ENCODE measurements at regions not wholly inside any gene's neighbourhood (a gene's known extent, or its start where the extent isn't known, plus 50 kb on each side); places are given as distances from the start of the nearest gene placed in this dataset.
A peak's percentile ranks its signal among the peaks of the same experiment; 100 is the strongest.
"Not testable (repeated sequence)": the region's sequence is repeated elsewhere in the genome, so short reads cannot be mapped to it uniquely, and the experiment has no call there.

GRCh38 chr12:88903333-88903732, 323.1 kb upstream of the KITLG start:
- Histone ChIP-seq H3K27me3 (replicated peaks; ENCODE audit: control insufficient read depth, insufficient read depth, low read length) (no peaks in the 10 kb centered on the region), H3K9ac (ENCODE audit: low read length) (no peak overlapping the region), H3K4me3 (ENCODE audit: low read length) (no peak overlapping the region), H3K36me3 (ENCODE audit: control insufficient read depth, insufficient read depth, low read length, severe bottlenecking) (no peaks in the 10 kb centered on the region), H3K9me3 (ENCODE audit: control insufficient read depth, low read length) (no peaks in the 10 kb centered on the region), H3K4me1 (ENCODE audit: control insufficient read depth, insufficient read depth, low read length) (peaks cover 6% of the 10 kb centered on the region)
- no peak for DNase-seq (ENCODE audit: low read depth)

- H3K4me1 ChIP-seq (ENCODE audit: control insufficient read depth, insufficient read depth, low read length): no peaks in the 10 kb centered on the region
- DNase-seq (ENCODE audit: low read depth): peak; percentile 13
- H3K4me3 ChIP-seq (ENCODE audit: low read length): no peak overlapping the region
- H3K36me3 ChIP-seq (ENCODE audit: control insufficient read depth, insufficient read depth, low read length, severe bottlenecking): no peaks in the 10 kb centered on the region
- no peaks in the 10 kb centered on the region for H3K27me3 ChIP-seq (replicated peaks; ENCODE audit: control insufficient read depth, insufficient read depth, low read length)
- no peaks in the 10 kb centered on the region for H3K9me3 ChIP-seq (ENCODE audit: control insufficient read depth, low read length)
- H3K9ac ChIP-seq (ENCODE audit: low read length): no peak overlapping the region
Measured at GRCh38 chr12:88897723-88898122, 317.5 kb upstream of the KITLG start.

- Histone ChIP-seq H3K9me3 (ENCODE audit: control insufficient read depth, low read length) (no peaks in the 10 kb centered on the region), H3K9ac (ENCODE audit: low read length) (no peak overlapping the region), H3K27me3 (replicated peaks; ENCODE audit: control insufficient read depth, insufficient read depth, low read length) (no peaks in the 10 kb centered on the region), H3K36me3 (ENCODE audit: control insufficient read depth, insufficient read depth, low read length, severe bottlenecking) (no peaks in the 10 kb centered on the region), H3K4me3 (ENCODE audit: low read length) (no peak overlapping the region), H3K4me1 (ENCODE audit: control insufficient read depth, insufficient read depth, low read length) (no peaks in the 10 kb centered on the region)
- DNase-seq (ENCODE audit: low read depth): peak; percentile 25
Measured at GRCh38 chr12:88896958-88897357, 316.7 kb upstream of the KITLG start.

GRCh38 chr12:88895634-88896033, 315.4 kb upstream of the KITLG start:
- Histone ChIP-seq H3K27me3 (replicated peaks; ENCODE audit: control insufficient read depth, insufficient read depth, low read length) (no peaks in the 10 kb centered on the region), H3K9ac (ENCODE audit: low read length) (no peak overlapping the region), H3K4me3 (ENCODE audit: low read length) (no peak overlapping the region), H3K36me3 (ENCODE audit: control insufficient read depth, insufficient read depth, low read length, severe bottlenecking) (no peaks in the 10 kb centered on the region), H3K9me3 (ENCODE audit: control insufficient read depth, low read length) (no peaks in the 10 kb centered on the region), H3K4me1 (ENCODE audit: control insufficient read depth, insufficient read depth, low read length) (no peaks in the 10 kb centered on the region)
- DNase-seq (ENCODE audit: low read depth): no peak

GRCh38 chr12:88893801-88894200, 313.5 kb upstream of the KITLG start:
- H3K4me3 ChIP-seq (ENCODE audit: low read length): no peak overlapping the region
- no peaks in the 10 kb centered on the region for H3K9me3 ChIP-seq (ENCODE audit: control insufficient read depth, low read length)
- no peaks in the 10 kb centered on the region for H3K27me3 ChIP-seq (replicated peaks; ENCODE audit: control insufficient read depth, insufficient read depth, low read length)
- no peaks in the 10 kb centered on the region for H3K36me3 ChIP-seq (ENCODE audit: control insufficient read depth, insufficient read depth, low read length, severe bottlenecking)
- H3K9ac ChIP-seq (ENCODE audit: low read length): no peak overlapping the region
- H3K4me1 ChIP-seq (ENCODE audit: control insufficient read depth, insufficient read depth, low read length): peaks cover 6% of the 10 kb centered on the region
- peak; percentile 14 for DNase-seq (ENCODE audit: low read depth)

GRCh38 chr12:88891434-88891833, 311.2 kb upstream of the KITLG start:
- H3K4me3 ChIP-seq (ENCODE audit: low read length); DNase-seq (ENCODE audit: low read depth); H3K27me3 ChIP-seq (replicated peaks; ENCODE audit: control insufficient read depth, insufficient read depth, low read length); H3K4me1 ChIP-seq (ENCODE audit: control insufficient read depth, insufficient read depth, low read length); H3K36me3 ChIP-seq (ENCODE audit: control insufficient read depth, insufficient read depth, low read length, severe bottlenecking); H3K9me3 ChIP-seq (ENCODE audit: control insufficient read depth, low read length); H3K9ac ChIP-seq (ENCODE audit: low read length): not testable (repeated sequence)

- peaks cover 6% of the 10 kb centered on the region for H3K4me1 ChIP-seq (ENCODE audit: control insufficient read depth, insufficient read depth, low read length)
- H3K36me3 ChIP-seq (ENCODE audit: control insufficient read depth, insufficient read depth, low read length, severe bottlenecking): no peaks in the 10 kb centered on the region
- no peak overlapping the region for H3K9ac ChIP-seq (ENCODE audit: low read length)
- H3K9me3 ChIP-seq (ENCODE audit: control insufficient read depth, low read length): no peaks in the 10 kb centered on the region
- H3K27me3 ChIP-seq (replicated peaks; ENCODE audit: control insufficient read depth, insufficient read depth, low read length): no peaks in the 10 kb centered on the region
- no peak overlapping the region for H3K4me3 ChIP-seq (ENCODE audit: low read length)
- peak; percentile 65 for DNase-seq (ENCODE audit: low read depth)
Measured at GRCh38 chr12:88889326-88890110, 309.2 kb upstream of the KITLG start.

GRCh38 chr12:88884600-88884999, 304.3 kb upstream of the KITLG start:
- H3K4me3 ChIP-seq (ENCODE audit: low read length): no peak overlapping the region
- no peaks in the 10 kb centered on the region for H3K27me3 ChIP-seq (replicated peaks; ENCODE audit: control insufficient read depth, insufficient read depth, low read length)
- H3K9ac ChIP-seq (ENCODE audit: low read length): no peak overlapping the region
- no peaks in the 10 kb centered on the region for H3K9me3 ChIP-seq (ENCODE audit: control insufficient read depth, low read length)
- no peak for DNase-seq (ENCODE audit: low read depth)
- no peaks in the 10 kb centered on the region for H3K36me3 ChIP-seq (ENCODE audit: control insufficient read depth, insufficient read depth, low read length, severe bottlenecking)
- peaks cover 4% of the 10 kb centered on the region for H3K4me1 ChIP-seq (ENCODE audit: control insufficient read depth, insufficient read depth, low read length)

GRCh38 chr12:88882662-88883061, 302.4 kb upstream of the KITLG start:
- Histone ChIP-seq H3K9me3 (ENCODE audit: control insufficient read depth, low read length) (no peaks in the 10 kb centered on the region), H3K27me3 (replicated peaks; ENCODE audit: control insufficient read depth, insufficient read depth, low read length) (no peaks in the 10 kb centered on the region), H3K4me1 (ENCODE audit: control insufficient read depth, insufficient read depth, low read length) (no peaks in the 10 kb centered on the region), H3K9ac (ENCODE audit: low read length) (no peak overlapping the region), H3K4me3 (ENCODE audit: low read length) (no peak overlapping the region), H3K36me3 (ENCODE audit: control insufficient read depth, insufficient read depth, low read length, severe bottlenecking) (no peaks in the 10 kb centered on the region)
- no peak for DNase-seq (ENCODE audit: low read depth)

GRCh38 chr12:88880051-88880450, 299.8 kb upstream of the KITLG start:
- no peak overlapping the region for H3K4me3 ChIP-seq (ENCODE audit: low read length)
- H3K4me1 ChIP-seq (ENCODE audit: control insufficient read depth, insufficient read depth, low read length): no peaks in the 10 kb centered on the region
- H3K9me3 ChIP-seq (ENCODE audit: control insufficient read depth, low read length): no peaks in the 10 kb centered on the region
- H3K27me3 ChIP-seq (replicated peaks; ENCODE audit: control insufficient read depth, insufficient read depth, low read length): no peaks in the 10 kb centered on the region
- no peak for DNase-seq (ENCODE audit: low read depth)
- no peak overlapping the region for H3K9ac ChIP-seq (ENCODE audit: low read length)
- no peaks in the 10 kb centered on the region for H3K36me3 ChIP-seq (ENCODE audit: control insufficient read depth, insufficient read depth, low read length, severe bottlenecking)

GRCh38 chr12:88878295-88878694, 298.0 kb upstream of the KITLG start:
- Histone ChIP-seq H3K36me3 (ENCODE audit: control insufficient read depth, insufficient read depth, low read length, severe bottlenecking) (no peaks in the 10 kb centered on the region), H3K9me3 (ENCODE audit: control insufficient read depth, low read length) (no peaks in the 10 kb centered on the region), H3K27me3 (replicated peaks; ENCODE audit: control insufficient read depth, insufficient read depth, low read length) (no peaks in the 10 kb centered on the region), H3K4me3 (ENCODE audit: low read length) (no peak overlapping the region), H3K9ac (ENCODE audit: low read length) (no peak overlapping the region), H3K4me1 (ENCODE audit: control insufficient read depth, insufficient read depth, low read length) (no peaks in the 10 kb centered on the region)
- DNase-seq (ENCODE audit: low read depth): no peak

- no peak overlapping the region for H3K4me3 ChIP-seq (ENCODE audit: low read length)
- H3K4me1 ChIP-seq (ENCODE audit: control insufficient read depth, insufficient read depth, low read length): no peaks in the 10 kb centered on the region
- DNase-seq (ENCODE audit: low read depth): no peak
- no peaks in the 10 kb centered on the region for H3K36me3 ChIP-seq (ENCODE audit: control insufficient read depth, insufficient read depth, low read length, severe bottlenecking)
- no peaks in the 10 kb centered on the region for H3K27me3 ChIP-seq (replicated peaks; ENCODE audit: control insufficient read depth, insufficient read depth, low read length)
- H3K9me3 ChIP-seq (ENCODE audit: control insufficient read depth, low read length): no peaks in the 10 kb centered on the region
- no peak overlapping the region for H3K9ac ChIP-seq (ENCODE audit: low read length)
Measured at GRCh38 chr12:88876857-88877256, 296.6 kb upstream of the KITLG start.

All from adipocyte (in vitro differentiated cells).